ENCODE measurements at regions not wholly inside any gene's neighbourhood (a gene's known extent, or its start where the extent isn't known, plus 50 kb on each side); places are given as distances from the start of the nearest gene placed in this dataset.

DNA sequence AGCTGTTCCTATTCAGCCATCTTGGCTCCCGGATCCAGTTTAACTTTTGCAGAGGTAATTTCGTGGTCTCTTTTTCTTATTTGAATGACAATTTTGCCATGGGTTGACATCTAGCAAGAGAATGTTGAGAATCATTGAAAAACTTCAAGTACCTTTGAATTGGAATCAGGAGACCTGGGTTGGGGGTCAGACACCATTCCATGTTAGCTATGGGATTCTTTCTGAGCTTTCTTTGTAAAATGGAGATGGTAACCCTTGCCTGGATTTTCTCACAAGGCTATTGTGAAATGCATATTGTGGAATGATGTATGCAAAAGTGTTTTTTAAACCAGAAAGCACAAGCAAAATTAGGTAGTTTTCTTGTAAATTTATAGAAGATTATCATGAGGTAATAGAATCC is 79.1 kb upstream of the HAND2 start:
- TF ChIP-seq, protein P1, sequence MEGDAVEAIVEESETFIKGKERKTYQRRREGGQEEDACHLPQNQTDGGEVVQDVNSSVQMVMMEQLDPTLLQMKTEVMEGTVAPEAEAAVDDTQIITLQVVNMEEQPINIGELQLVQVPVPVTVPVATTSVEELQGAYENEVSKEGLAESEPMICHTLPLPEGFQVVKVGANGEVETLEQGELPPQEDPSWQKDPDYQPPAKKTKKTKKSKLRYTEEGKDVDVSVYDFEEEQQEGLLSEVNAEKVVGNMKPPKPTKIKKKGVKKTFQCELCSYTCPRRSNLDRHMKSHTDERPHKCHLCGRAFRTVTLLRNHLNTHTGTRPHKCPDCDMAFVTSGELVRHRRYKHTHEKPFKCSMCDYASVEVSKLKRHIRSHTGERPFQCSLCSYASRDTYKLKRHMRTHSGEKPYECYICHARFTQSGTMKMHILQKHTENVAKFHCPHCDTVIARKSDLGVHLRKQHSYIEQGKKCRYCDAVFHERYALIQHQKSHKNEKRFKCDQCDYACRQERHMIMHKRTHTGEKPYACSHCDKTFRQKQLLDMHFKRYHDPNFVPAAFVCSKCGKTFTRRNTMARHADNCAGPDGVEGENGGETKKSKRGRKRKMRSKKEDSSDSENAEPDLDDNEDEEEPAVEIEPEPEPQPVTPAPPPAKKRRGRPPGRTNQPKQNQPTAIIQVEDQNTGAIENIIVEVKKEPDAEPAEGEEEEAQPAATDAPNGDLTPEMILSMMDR (IDR thresholded peaks at IDR 0.05; ENCODE audit: insufficient read depth, low read length) = no peak
- TF ChIP-seq, protein P2, sequence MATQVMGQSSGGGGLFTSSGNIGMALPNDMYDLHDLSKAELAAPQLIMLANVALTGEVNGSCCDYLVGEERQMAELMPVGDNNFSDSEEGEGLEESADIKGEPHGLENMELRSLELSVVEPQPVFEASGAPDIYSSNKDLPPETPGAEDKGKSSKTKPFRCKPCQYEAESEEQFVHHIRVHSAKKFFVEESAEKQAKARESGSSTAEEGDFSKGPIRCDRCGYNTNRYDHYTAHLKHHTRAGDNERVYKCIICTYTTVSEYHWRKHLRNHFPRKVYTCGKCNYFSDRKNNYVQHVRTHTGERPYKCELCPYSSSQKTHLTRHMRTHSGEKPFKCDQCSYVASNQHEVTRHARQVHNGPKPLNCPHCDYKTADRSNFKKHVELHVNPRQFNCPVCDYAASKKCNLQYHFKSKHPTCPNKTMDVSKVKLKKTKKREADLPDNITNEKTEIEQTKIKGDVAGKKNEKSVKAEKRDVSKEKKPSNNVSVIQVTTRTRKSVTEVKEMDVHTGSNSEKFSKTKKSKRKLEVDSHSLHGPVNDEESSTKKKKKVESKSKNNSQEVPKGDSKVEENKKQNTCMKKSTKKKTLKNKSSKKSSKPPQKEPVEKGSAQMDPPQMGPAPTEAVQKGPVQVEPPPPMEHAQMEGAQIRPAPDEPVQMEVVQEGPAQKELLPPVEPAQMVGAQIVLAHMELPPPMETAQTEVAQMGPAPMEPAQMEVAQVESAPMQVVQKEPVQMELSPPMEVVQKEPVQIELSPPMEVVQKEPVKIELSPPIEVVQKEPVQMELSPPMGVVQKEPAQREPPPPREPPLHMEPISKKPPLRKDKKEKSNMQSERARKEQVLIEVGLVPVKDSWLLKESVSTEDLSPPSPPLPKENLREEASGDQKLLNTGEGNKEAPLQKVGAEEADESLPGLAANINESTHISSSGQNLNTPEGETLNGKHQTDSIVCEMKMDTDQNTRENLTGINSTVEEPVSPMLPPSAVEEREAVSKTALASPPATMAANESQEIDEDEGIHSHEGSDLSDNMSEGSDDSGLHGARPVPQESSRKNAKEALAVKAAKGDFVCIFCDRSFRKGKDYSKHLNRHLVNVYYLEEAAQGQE (IDR thresholded peaks at IDR 0.05; ENCODE audit: insufficient replicate concordance, low read depth) = no peak
- TF ChIP-seq POLR2AphosphoS5 (IDR thresholded peaks at IDR 0.05; ENCODE audit: low read depth) (no peak), GABPA (IDR thresholded peaks at IDR 0.05; ENCODE audit: low read depth) (no peak)

All from HL-60 (cell line).